Astrocyte (in vitro differentiated cells and primary cell): ENCODE measurements at regions not wholly inside any gene's neighbourhood (a gene's known extent, or its start where the extent isn't known, plus 50 kb on each side); places are given as distances from the start of the nearest gene placed in this dataset.

Experiments
- DNase-seq: peaks from one replicate; pipeline ENCODE4 v3.0.0-alpha.2; 2010; ENCODE audit warnings: low read depth
- FAIRE-seq: peaks from 2 replicates; lab custom pipeline; 2011; peaks lifted over from hg19 to GRCh38; lab: Jason Lieb, UNC
- H2AFZ ChIP-seq: 2 replicates; pipeline ENCODE4 v1.6.0; 2012; ENCODE audit warnings: low read depth, low read length, inconsistent platforms
- H3K27ac ChIP-seq: 2 replicates; pipeline ENCODE4 v1.5.1; 2011; ENCODE audit warnings: low read depth, low read length, inconsistent platforms
- H3K27me3 ChIP-seq: 2 replicates; pipeline ENCODE4 v1.6.0; 2011; ENCODE audit warnings: low read length, inconsistent platforms; ENCODE audit not compliant: insufficient read depth
- H3K36me3 ChIP-seq: 2 replicates; pipeline ENCODE4 v1.5.1; 2011; ENCODE audit warnings: low read length, inconsistent platforms; ENCODE audit not compliant: insufficient read depth
- H3K4me1 ChIP-seq: 2 replicates; pipeline ENCODE4 v1.5.1; 2011; ENCODE audit warnings: low read length, inconsistent platforms; ENCODE audit not compliant: insufficient read depth
- H3K4me2 ChIP-seq: 2 replicates; pipeline ENCODE4 v1.6.0; 2012; ENCODE audit warnings: low read length, inconsistent platforms
- H3K4me3 ChIP-seq: 2 replicates; pipeline ENCODE4 v1.5.1; 2011; ENCODE audit warnings: low read depth, mild to moderate bottlenecking, low read length, inconsistent platforms; ENCODE audit not compliant: insufficient read depth
- H3K79me2 ChIP-seq: 2 replicates; pipeline ENCODE4 v1.6.0; 2012; ENCODE audit warnings: mild to moderate bottlenecking, low read length, inconsistent platforms; ENCODE audit not compliant: insufficient read depth
- H3K9ac ChIP-seq: 2 replicates; pipeline ENCODE4 v1.6.0; 2012; ENCODE audit warnings: mild to moderate bottlenecking, low read length, inconsistent platforms
- H3K9me3 ChIP-seq: 2 replicates; pipeline ENCODE4 v1.5.1; 2012; ENCODE audit warnings: low read depth, mild to moderate bottlenecking, low read length, inconsistent platforms; ENCODE audit not compliant: insufficient read depth
- H4K20me1 ChIP-seq: 2 replicates; pipeline ENCODE4 v1.6.0; 2012; ENCODE audit warnings: low read length, inconsistent platforms; ENCODE audit not compliant: insufficient read depth
- H3K27ac Mint-ChIP-seq: one replicate; pipeline ENCODE4 v1.8.0; 2021; ENCODE audit warnings: mild to moderate bottlenecking, mixed read lengths; ENCODE audit not compliant: unreplicated experiment
- H3K27me3 Mint-ChIP-seq: one replicate; pipeline ENCODE4 v1.8.0; 2021; ENCODE audit warnings: low read depth, mixed read lengths; ENCODE audit not compliant: unreplicated experiment
- H3K36me3 Mint-ChIP-seq: one replicate; pipeline ENCODE4 v1.8.0; 2021; ENCODE audit warnings: low read depth, mixed read lengths; ENCODE audit not compliant: unreplicated experiment
- H3K4me1 Mint-ChIP-seq: one replicate; pipeline ENCODE4 v1.8.0; 2021; ENCODE audit warnings: low read depth, mixed read lengths; ENCODE audit not compliant: unreplicated experiment
- H3K4me3 Mint-ChIP-seq: one replicate; pipeline ENCODE4 v1.8.0; 2021; ENCODE audit warnings: mild to moderate bottlenecking, moderate library complexity, mixed read lengths; ENCODE audit not compliant: unreplicated experiment
- H3K9me3 Mint-ChIP-seq: one replicate; pipeline ENCODE4 v1.8.0; 2021; ENCODE audit warnings: mild to moderate bottlenecking, mixed read lengths; ENCODE audit not compliant: unreplicated experiment
- CTCF ChIP-seq: IDR thresholded peaks from 2 replicates; pipeline ENCODE4 v1.5.1; 2011; ENCODE audit warnings: low read depth, mild to moderate bottlenecking, inconsistent platforms, low read length, moderate library complexity; ENCODE audit not compliant: insufficient read depth
- EZH2 ChIP-seq: IDR thresholded peaks from 2 replicates; pipeline ENCODE4 v1.6.1; 2012; ENCODE audit warnings: mild to moderate bottlenecking, low read length, inconsistent platforms; ENCODE audit not compliant: insufficient read depth

DNA sequence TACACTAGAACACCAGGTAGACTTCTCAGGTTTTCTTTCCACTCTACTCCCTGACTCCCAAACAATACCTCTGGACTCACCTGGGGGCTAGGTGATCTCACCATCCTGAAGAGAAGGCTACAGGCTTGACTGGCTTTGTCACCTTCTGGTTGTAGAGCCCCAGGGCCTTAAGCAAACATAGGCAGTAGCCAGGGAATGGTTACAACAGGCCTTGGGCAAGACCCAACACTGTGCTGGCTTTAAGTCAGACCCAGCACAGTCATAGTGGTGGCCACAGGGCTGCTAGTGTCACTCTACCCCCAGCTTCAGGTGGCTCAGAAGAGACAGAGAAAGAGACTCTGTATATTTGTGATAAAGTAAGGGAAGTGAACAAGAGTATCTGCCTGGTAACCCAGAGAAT is 118.1 kb upstream of the EMCN start:
- DNase-seq (no peak), FAIRE-seq (no peak)
- H3K36me3 Mint-ChIP-seq, result no peaks in the 10 kb centered on the region
- H3K9me3 Mint-ChIP-seq, result no peaks in the 10 kb centered on the region
- no peak overlapping the region for H3K4me2 ChIP-seq
- no peak overlapping the region for H2AFZ ChIP-seq
- no peaks in the 10 kb centered on the region for H3K79me2 ChIP-seq
- TF ChIP-seq CTCF (no peak), EZH2 (no peak)
- no peaks in the 10 kb centered on the region for H3K36me3 ChIP-seq
- H3K4me3 ChIP-seq, result no peak overlapping the region
- H3K27ac Mint-ChIP-seq, result no peak overlapping the region
- no peaks in the 10 kb centered on the region for H4K20me1 ChIP-seq
- no peaks in the 10 kb centered on the region for H3K27me3 Mint-ChIP-seq
- no peak overlapping the region for H3K27ac ChIP-seq
- no peak overlapping the region for H3K9ac ChIP-seq
- H3K4me1 ChIP-seq, result no peaks in the 10 kb centered on the region
- H3K4me1 Mint-ChIP-seq, result no peaks in the 10 kb centered on the region
- no peak overlapping the region for H3K4me3 Mint-ChIP-seq
- no peaks in the 10 kb centered on the region for H3K9me3 ChIP-seq
- H3K27me3 ChIP-seq, result no peaks in the 10 kb centered on the region

DNA sequence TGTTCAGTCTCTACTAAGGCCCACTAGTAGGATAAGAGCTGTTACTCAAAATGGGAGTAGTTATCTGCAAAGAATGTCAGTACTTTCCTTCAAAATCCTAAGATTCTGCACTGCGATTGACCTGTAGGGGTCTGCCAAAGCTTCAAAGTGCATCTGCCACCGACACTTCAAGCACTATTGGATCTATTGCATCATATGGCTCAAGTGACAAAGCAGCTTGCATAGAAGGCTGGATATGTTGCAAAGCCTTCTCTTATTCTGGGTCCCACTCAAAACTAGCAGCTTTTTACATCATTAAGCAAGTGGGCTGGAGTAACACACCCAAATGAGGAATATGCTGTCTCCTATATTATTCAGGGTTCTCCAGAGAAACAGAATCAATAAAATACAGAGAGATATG is 115.4 kb upstream of the EMCN start:
- Mint-ChIP-seq H3K36me3 (no peaks in the 10 kb centered on the region), H3K9me3 (no peaks in the 10 kb centered on the region), H3K4me3 (no peak overlapping the region), H3K27me3 (no peaks in the 10 kb centered on the region), H3K4me1 (no peaks in the 10 kb centered on the region), H3K27ac (no peak overlapping the region)
- FAIRE-seq (no peak), DNase-seq (no peak)
- H3K4me2 ChIP-seq, result no peak overlapping the region
- no peak overlapping the region for H3K27ac ChIP-seq
- H3K27me3 ChIP-seq, result no peaks in the 10 kb centered on the region
- TF ChIP-seq CTCF, result no peak
- no peak for TF ChIP-seq EZH2
- H3K79me2 ChIP-seq, result no peaks in the 10 kb centered on the region
- H3K4me1 ChIP-seq, result no peaks in the 10 kb centered on the region
- H3K9me3 ChIP-seq, result no peaks in the 10 kb centered on the region
- no peak overlapping the region for H3K4me3 ChIP-seq
- no peaks in the 10 kb centered on the region for H4K20me1 ChIP-seq
- H3K9ac ChIP-seq, result no peak overlapping the region
- no peaks in the 10 kb centered on the region for H3K36me3 ChIP-seq
- H2AFZ ChIP-seq, result no peak overlapping the region

- FAIRE-seq, result no peak
- Histone ChIP-seq H3K4me3 (no peak overlapping the region), H3K79me2 (no peaks in the 10 kb centered on the region), H3K27ac (no peak overlapping the region), H3K36me3 (no peaks in the 10 kb centered on the region), H3K9me3 (no peaks in the 10 kb centered on the region), H4K20me1 (no peaks in the 10 kb centered on the region), H2AFZ (no peak overlapping the region), H3K4me2 (no peak overlapping the region), H3K27me3 (no peaks in the 10 kb centered on the region), H3K9ac (no peak overlapping the region), H3K4me1 (no peaks in the 10 kb centered on the region)
- Mint-ChIP-seq H3K4me1 (no peaks in the 10 kb centered on the region), H3K9me3 (no peaks in the 10 kb centered on the region), H3K36me3 (no peaks in the 10 kb centered on the region), H3K27ac (no peak overlapping the region), H3K27me3 (no peaks in the 10 kb centered on the region), H3K4me3 (no peak overlapping the region)
- TF ChIP-seq EZH2 (no peak), CTCF (no peak)
- DNase-seq, result no peak
These were observed 114.3 kb upstream of the EMCN start for GRCh38 chr4:100632163-100632562.
